OCI-LY7 (cell line): ENCODE measurements at regions not wholly inside any gene's neighbourhood (a gene's known extent, or its start where the extent isn't known, plus 50 kb on each side); places are given as distances from the start of the nearest gene placed in this dataset.

Experiments
- BruUV-seq: library from RNA; stranded (reverse); fragments of 400-500 nt; replicated peaks from 2 replicates; lab custom pipeline; 2021; lab: Mats Ljungman, UMichigan
- CTCF ChIA-PET: fragments of 300-600 bp; sonication (Branson Sonifier 250); formaldehyde crosslinking; loops from one replicate; lab custom pipeline; 2022; ENCODE audit warnings: antibody characterized with exemption; ENCODE audit not compliant: unreplicated experiment; lab: Charles Lee
- POLR2A ChIA-PET: fragments of 300-600 bp; sonication (Branson Sonifier 250); formaldehyde crosslinking; loops from one replicate; lab custom pipeline; 2022; ENCODE audit warnings: antibody characterized with exemption; lab: Charles Lee
- DNase-seq: peaks from one replicate; pipeline ENCODE4 v3.0.0-alpha.2; 2015; ENCODE audit warnings: low spot score
- H2AFZ ChIP-seq: fragments of 200-600 bp; sonication (generic), shearing (Covaris generic); 2 replicates; pipeline ENCODE4 v1.6.1; 2014; ENCODE audit warnings: mild to moderate bottlenecking, antibody characterized with exemption, low read length, moderate library complexity
- H3K27ac ChIP-seq: fragments of 200-600 bp; sonication (generic); 2 replicates; pipeline ENCODE4 v1.5.1; 2014; ENCODE audit warnings: mixed run types, low read depth, mild to moderate bottlenecking, moderate library complexity, low read length, inconsistent platforms; ENCODE audit not compliant: poor library complexity, severe bottlenecking
- H3K36me3 ChIP-seq: fragments of 200-600 bp; sonication (generic); 2 replicates; pipeline ENCODE4 v1.6.1; 2014; ENCODE audit warnings: mild to moderate bottlenecking, antibody characterized with exemption, low read length, moderate library complexity, mixed read lengths; ENCODE audit not compliant: insufficient read depth
- H3K4me1 ChIP-seq: fragments of 200-600 bp; sonication (generic); 2 replicates; pipeline ENCODE4 v1.5.1; 2014; ENCODE audit warnings: mild to moderate bottlenecking, low read length; ENCODE audit not compliant: insufficient read depth, poor library complexity, severe bottlenecking
- H3K4me2 ChIP-seq: fragments of 200-600 bp; sonication (generic); 2 replicates; pipeline ENCODE4 v1.6.1; 2014; ENCODE audit warnings: mild to moderate bottlenecking, low read length
- H3K4me3 ChIP-seq: fragments of 200-600 bp; sonication (generic); 2 replicates; pipeline ENCODE4 v1.5.1; 2014; ENCODE audit warnings: mild to moderate bottlenecking, low read depth, low read length; ENCODE audit not compliant: poor library complexity, severe bottlenecking
- H3K79me2 ChIP-seq: fragments of 200-600 bp; sonication (generic); 2 replicates; pipeline ENCODE4 v1.6.1; 2016; ENCODE audit warnings: low read depth, mild to moderate bottlenecking, low read length, moderate library complexity, mixed read lengths; ENCODE audit not compliant: insufficient read depth
- H3K9me2 ChIP-seq: fragments of 200-600 bp; sonication (generic); 2 replicates; pipeline ENCODE4 v1.6.1; 2016; ENCODE audit warnings: mild to moderate bottlenecking, low read length, mixed read lengths; ENCODE audit not compliant: insufficient read depth
- H3K9me3 ChIP-seq: fragments of 200-600 bp; sonication (generic); 2 replicates; pipeline ENCODE4 v1.6.1; 2014; ENCODE audit warnings: mild to moderate bottlenecking, mixed run types, low read length, mixed read lengths
- H4K20me1 ChIP-seq: fragments of 200-600 bp; sonication (generic); 2 replicates; pipeline ENCODE4 v1.6.1; 2014; ENCODE audit warnings: mild to moderate bottlenecking, antibody characterized with exemption, low read length, moderate library complexity, mixed read lengths; ENCODE audit not compliant: insufficient read depth
- CTCF ChIP-seq: fragments of 200-600 bp; sonication (generic); conservative IDR thresholded peaks from 2 replicates; pipeline ENCODE4 v1.5.1; 2014; ENCODE audit warnings: mild to moderate bottlenecking, antibody characterized with exemption, low read length, moderate library complexity, mixed read lengths
- EZH2phosphoT487 ChIP-seq: fragments of 200-600 bp; sonication (generic); IDR thresholded peaks from 2 replicates; pipeline ENCODE4 v1.6.1; 2018; ENCODE audit warnings: low read depth, borderline replicate concordance, mild to moderate bottlenecking, mixed run types, antibody characterized with exemption, low read length, moderate library complexity, mixed read lengths
- intact Hi-C: fragments of 100-400 bp; cut with micrococcal nuclease; formaldehyde crosslinking; loops from one replicate; pipeline ENCODE4 v1.10.0; 2022; ENCODE audit not compliant: unreplicated experiment

- H3K4me1 ChIP-seq = no peaks in the 10 kb centered on the region
- H3K36me3 ChIP-seq = no peaks in the 10 kb centered on the region
- H3K4me2 ChIP-seq = no peak overlapping the region
- TF ChIP-seq EZH2phosphoT487 (no peak), CTCF (no peak)
- no peak for DNase-seq
- ChIA-PET POLR2A (interaction anchor here (0.9 kb wide), 1 partner anchor 16 kb away, joined by 3 read pairs; no protein-coding TSS in a partner anchor), CTCF (no interaction called here)
- H3K9me2 ChIP-seq = no peaks in the 10 kb centered on the region
- no peak overlapping the region for H2AFZ ChIP-seq
- no TSS peak for BruUV-seq
- intact Hi-C loops = no loop called here
- H3K9me3 ChIP-seq = no peaks in the 10 kb centered on the region
- H3K27ac ChIP-seq = no peak overlapping the region
- H3K4me3 ChIP-seq = no peak overlapping the region
- H4K20me1 ChIP-seq = no peaks in the 10 kb centered on the region
- no peaks in the 10 kb centered on the region for H3K79me2 ChIP-seq
Measured at GRCh38 chr12:40632933-40633332, 59.3 kb upstream of the CNTN1 start.

GRCh38 chr12:40634517-40635131 lies 57.6 kb upstream of the CNTN1 start:
- H3K79me2 ChIP-seq = no peaks in the 10 kb centered on the region
- no peaks in the 10 kb centered on the region for H3K9me3 ChIP-seq
- ChIA-PET CTCF (no interaction called here), POLR2A (interaction anchor here (0.5 kb wide), 1 partner anchor 839 kb away, joined by 4 read pairs; no protein-coding TSS in a partner anchor)
- H3K36me3 ChIP-seq = no peaks in the 10 kb centered on the region
- H3K9me2 ChIP-seq = no peaks in the 10 kb centered on the region
- intact Hi-C loops = no loop called here
- no peak overlapping the region for H3K4me3 ChIP-seq
- no peak overlapping the region for H3K27ac ChIP-seq
- no peak for DNase-seq
- H3K4me2 ChIP-seq = no peak overlapping the region
- H3K4me1 ChIP-seq = no peaks in the 10 kb centered on the region
- no peak for TF ChIP-seq CTCF
- no peak for TF ChIP-seq EZH2phosphoT487
- no peak overlapping the region for H2AFZ ChIP-seq
- H4K20me1 ChIP-seq = no peaks in the 10 kb centered on the region
- no TSS peak for BruUV-seq

- TF ChIP-seq CTCF = no peak
- no peak for TF ChIP-seq EZH2phosphoT487
- no peak overlapping the region for H3K4me2 ChIP-seq
- ChIA-PET CTCF (no interaction called here), POLR2A (interaction anchor here (0.5 kb wide), 1 partner anchor 839 kb away, joined by 4 read pairs; no protein-coding TSS in a partner anchor)
- no peaks in the 10 kb centered on the region for H3K9me3 ChIP-seq
- no peaks in the 10 kb centered on the region for H4K20me1 ChIP-seq
- no TSS peak for BruUV-seq
- H3K9me2 ChIP-seq = no peaks in the 10 kb centered on the region
- H3K4me3 ChIP-seq = no peak overlapping the region
- H3K4me1 ChIP-seq = no peaks in the 10 kb centered on the region
- DNase-seq = no peak
- intact Hi-C loops = no loop called here
- H3K36me3 ChIP-seq = no peaks in the 10 kb centered on the region
- no peak overlapping the region for H2AFZ ChIP-seq
- H3K79me2 ChIP-seq = no peaks in the 10 kb centered on the region
- no peak overlapping the region for H3K27ac ChIP-seq
Measured at GRCh38 chr12:40635141-40635731, 57.0 kb upstream of the CNTN1 start.
